Nephron (organoid): ENCODE measurements at regions not wholly inside any gene's neighbourhood (a gene's known extent, or its start where the extent isn't known, plus 50 kb on each side); places are given as distances from the start of the nearest gene placed in this dataset.

Experiments
- H3K27ac Mint-ChIP-seq, 3 experiments: 2 replicates each; pipeline ENCODE4 v1.8.0; 2020; ENCODE audit warnings: mixed read lengths in 3 of 3, mild to moderate bottlenecking in 2 of 3, moderate library complexity in 1 of 3
- H3K27me3 Mint-ChIP-seq: 2 replicates; pipeline ENCODE4 v1.8.0; 2021; ENCODE audit warnings: low read depth, mild to moderate bottlenecking, moderate library complexity, mixed read lengths
- H3K36me3 Mint-ChIP-seq: 2 replicates; pipeline ENCODE4 v1.8.0; 2020; ENCODE audit warnings: low read depth, mixed read lengths
- H3K4me1 Mint-ChIP-seq: 2 replicates; pipeline ENCODE4 v1.8.0; 2020; ENCODE audit warnings: mixed read lengths
- H3K4me3 Mint-ChIP-seq, 3 experiments: 2 replicates each; pipeline ENCODE4 v1.8.0; 2020; ENCODE audit warnings: mild to moderate bottlenecking in 3 of 3, mixed read lengths in 3 of 3, moderate library complexity in 2 of 3
- H3K9me3 Mint-ChIP-seq: 2 replicates; pipeline ENCODE4 v1.8.0; 2020; ENCODE audit warnings: mixed read lengths
- TF ChIP-seq, protein P1 (sequence below), 3 experiments: fragments of 200-600 bp; sonication (generic); IDR thresholded peaks; one replicate each; pipeline ENCODE4 v1.5.0; 2021; ENCODE audit warnings: antibody characterized with exemption in 3 of 3; ENCODE audit not compliant: unreplicated experiment in 3 of 3

DNA sequence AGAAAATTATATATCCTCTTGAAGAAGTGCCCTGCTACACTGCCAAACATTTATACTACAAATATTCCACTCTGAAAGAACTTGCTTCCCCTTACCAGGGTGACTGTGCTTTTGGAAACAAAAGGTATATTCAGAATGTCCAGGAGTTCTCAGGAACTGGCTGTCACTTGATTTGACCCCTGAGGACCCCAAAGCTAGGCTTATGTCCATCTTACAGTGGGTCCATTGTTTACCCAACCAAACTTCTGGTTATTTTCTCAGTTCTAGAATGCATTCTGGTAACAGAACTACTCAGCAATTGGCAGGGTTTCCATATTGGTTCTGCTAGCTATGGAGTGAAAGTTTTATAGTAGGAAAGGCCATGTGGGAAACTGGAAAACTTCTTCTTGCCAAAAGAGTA is 207.1 kb upstream of the KCTD3 start:
- peaks cover 5% of the 10 kb centered on the region for H3K4me1 Mint-ChIP-seq
- no peak overlapping the region for H3K27ac Mint-ChIP-seq
- H3K36me3 Mint-ChIP-seq: no peaks in the 10 kb centered on the region
- H3K9me3 Mint-ChIP-seq: peaks cover 17% of the 10 kb centered on the region
- no peaks in the 10 kb centered on the region for H3K27me3 Mint-ChIP-seq
- TF ChIP-seq, protein P1, sequence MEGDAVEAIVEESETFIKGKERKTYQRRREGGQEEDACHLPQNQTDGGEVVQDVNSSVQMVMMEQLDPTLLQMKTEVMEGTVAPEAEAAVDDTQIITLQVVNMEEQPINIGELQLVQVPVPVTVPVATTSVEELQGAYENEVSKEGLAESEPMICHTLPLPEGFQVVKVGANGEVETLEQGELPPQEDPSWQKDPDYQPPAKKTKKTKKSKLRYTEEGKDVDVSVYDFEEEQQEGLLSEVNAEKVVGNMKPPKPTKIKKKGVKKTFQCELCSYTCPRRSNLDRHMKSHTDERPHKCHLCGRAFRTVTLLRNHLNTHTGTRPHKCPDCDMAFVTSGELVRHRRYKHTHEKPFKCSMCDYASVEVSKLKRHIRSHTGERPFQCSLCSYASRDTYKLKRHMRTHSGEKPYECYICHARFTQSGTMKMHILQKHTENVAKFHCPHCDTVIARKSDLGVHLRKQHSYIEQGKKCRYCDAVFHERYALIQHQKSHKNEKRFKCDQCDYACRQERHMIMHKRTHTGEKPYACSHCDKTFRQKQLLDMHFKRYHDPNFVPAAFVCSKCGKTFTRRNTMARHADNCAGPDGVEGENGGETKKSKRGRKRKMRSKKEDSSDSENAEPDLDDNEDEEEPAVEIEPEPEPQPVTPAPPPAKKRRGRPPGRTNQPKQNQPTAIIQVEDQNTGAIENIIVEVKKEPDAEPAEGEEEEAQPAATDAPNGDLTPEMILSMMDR (IDR thresholded peaks at IDR 0.05; ENCODE audit: unreplicated experiment in 3 of 3): no peak
- H3K4me3 Mint-ChIP-seq: no peak overlapping the region

DNA sequence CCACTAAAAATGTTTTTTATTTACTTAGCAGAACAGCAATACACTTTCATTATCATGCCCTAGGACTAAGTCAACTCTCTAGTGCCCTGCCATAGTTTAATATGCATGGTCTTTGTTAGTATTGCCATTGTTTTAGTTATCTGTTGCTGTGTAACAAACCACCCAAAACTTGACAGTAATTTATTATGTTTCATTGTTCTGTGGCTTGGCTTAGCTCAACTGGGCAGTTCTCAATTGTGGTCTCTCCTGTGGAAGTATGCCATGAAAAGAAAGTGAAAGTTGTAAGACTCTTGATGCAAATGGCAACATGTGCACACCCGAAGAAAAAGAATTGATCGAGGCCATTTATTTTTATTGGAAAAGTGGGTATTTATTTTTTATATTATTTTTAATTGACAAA is 206.3 kb upstream of the KCTD3 start:
- Mint-ChIP-seq H3K27me3 (no peaks in the 10 kb centered on the region), H3K4me3 (no peak overlapping the region), H3K36me3 (no peaks in the 10 kb centered on the region), H3K4me1 (peaks cover 5% of the 10 kb centered on the region), H3K9me3 (peaks cover 17% of the 10 kb centered on the region), H3K27ac (no peak overlapping the region)
- TF ChIP-seq, protein P1 (IDR thresholded peaks at IDR 0.05; ENCODE audit: unreplicated experiment in 3 of 3): no peak

DNA sequence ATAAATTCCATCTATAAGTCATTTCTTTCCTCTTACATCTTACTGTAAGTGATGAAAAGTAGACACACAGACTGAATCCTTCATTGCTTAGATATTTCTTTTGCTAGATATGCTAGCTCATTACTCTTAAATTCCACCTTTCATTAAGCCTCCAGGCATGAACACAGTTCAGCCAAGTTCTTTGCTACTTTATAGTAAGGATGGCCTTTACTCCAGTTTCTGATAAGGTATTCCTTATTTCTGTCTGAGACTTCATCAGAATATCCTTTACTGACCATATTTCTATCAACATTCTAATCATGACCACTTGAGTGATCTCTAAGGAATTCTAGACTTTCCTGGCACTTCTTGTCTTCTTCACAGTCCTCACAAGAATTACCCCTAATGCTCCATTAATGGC is 191.7 kb upstream of the KCTD3 start:
- no peaks in the 10 kb centered on the region for H3K9me3 Mint-ChIP-seq

DNA sequence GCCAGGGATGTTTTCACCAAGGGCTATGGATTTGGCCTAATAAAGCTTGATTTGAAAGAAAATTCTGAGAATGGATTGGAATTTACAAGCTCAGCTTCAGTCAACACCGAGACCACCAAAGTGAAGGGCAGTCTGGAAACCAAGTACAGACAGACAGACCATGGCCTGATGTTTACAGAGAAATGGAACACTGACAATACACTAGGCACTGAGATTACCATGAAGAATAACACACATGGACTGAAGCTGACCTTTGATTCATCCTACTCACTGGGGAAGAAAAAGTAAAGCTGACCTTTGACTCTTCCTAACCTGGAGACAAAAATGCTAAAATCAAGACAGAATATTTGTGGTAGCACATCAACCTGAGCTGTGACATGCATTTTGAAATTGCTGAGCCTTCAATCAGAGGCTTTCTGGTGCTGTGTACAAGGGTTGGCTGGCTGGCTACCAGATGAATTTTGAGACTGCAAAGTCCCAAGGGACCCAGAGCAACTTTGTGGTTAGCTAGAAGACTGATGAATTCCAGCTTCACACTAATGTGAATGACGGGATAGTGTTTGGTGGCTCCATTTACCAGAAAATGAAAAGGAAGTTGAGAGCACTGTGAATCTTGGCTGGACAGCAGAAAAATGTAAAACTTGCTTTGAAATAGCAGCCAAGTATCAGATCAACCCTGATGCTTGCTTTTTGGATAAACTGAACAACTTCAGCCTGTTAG is 190.4 kb upstream of the KCTD3 start:
- Mint-ChIP-seq H3K4me1 (no peaks in the 10 kb centered on the region), H3K27me3 (no peaks in the 10 kb centered on the region), H3K36me3 (no peaks in the 10 kb centered on the region), H3K4me3 (no peak overlapping the region), H3K9me3 (no peaks in the 10 kb centered on the region), H3K27ac (no peak overlapping the region)
- TF ChIP-seq, protein P1 (IDR thresholded peaks at IDR 0.05; ENCODE audit: unreplicated experiment in 3 of 3): no peak

More for the DNA sequence above, 191.7 kb upstream of the KCTD3 start:
- TF ChIP-seq, protein P1 (IDR thresholded peaks at IDR 0.05; ENCODE audit: unreplicated experiment in 3 of 3): no peak
- H3K27me3 Mint-ChIP-seq: no peaks in the 10 kb centered on the region
- no peaks in the 10 kb centered on the region for H3K36me3 Mint-ChIP-seq
- H3K4me3 Mint-ChIP-seq: no peak overlapping the region
- H3K4me1 Mint-ChIP-seq: no peaks in the 10 kb centered on the region
- no peak overlapping the region for H3K27ac Mint-ChIP-seq

DNA sequence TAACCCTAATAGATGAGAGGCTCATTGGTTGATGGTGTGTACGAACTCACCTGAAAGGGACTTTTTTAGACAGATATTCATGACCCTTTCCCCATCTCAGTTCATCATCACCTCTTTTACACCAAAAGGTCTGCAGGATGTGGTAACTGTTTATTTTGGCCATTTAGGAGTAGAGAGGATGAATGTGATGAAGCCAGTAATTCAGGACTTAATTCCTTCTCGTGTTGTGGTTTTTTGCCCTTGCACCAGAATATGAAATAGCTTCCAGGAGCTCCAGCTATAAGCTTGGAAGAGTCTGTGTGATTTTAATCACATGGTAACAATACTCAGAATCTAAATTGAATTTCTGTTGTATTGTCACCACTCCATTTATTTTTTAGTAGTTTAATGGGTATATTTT is 189.4 kb upstream of the KCTD3 start:
- TF ChIP-seq, protein P1 (IDR thresholded peaks at IDR 0.05; ENCODE audit: unreplicated experiment in 3 of 3): no peak
- Mint-ChIP-seq H3K4me3 (no peak overlapping the region), H3K9me3 (no peaks in the 10 kb centered on the region), H3K27me3 (no peaks in the 10 kb centered on the region), H3K4me1 (no peaks in the 10 kb centered on the region), H3K36me3 (no peaks in the 10 kb centered on the region), H3K27ac (no peak overlapping the region)

DNA sequence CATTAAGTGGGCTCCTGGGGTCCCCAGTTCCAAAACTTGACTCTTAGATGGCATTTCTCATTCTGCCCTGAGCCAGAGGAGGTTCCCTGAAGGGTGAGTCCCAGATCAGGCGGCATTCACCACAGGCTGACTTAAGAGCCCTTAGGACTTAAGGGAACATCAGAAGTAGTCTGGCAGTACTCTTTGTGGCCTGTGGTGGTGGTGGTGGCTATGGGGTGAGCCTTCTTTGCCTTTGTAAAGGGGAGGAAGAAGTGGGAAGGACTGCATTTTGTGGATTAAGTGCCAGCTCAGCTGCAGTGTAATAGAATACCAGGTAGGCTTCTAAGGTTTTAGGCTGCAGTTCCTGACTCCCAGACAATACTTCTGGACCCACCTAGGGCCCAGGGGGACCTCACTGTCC is 186.5 kb upstream of the KCTD3 start:
- no peak overlapping the region for H3K4me3 Mint-ChIP-seq
- no peak overlapping the region for H3K27ac Mint-ChIP-seq
- no peaks in the 10 kb centered on the region for H3K4me1 Mint-ChIP-seq
- TF ChIP-seq, protein P1 (IDR thresholded peaks at IDR 0.05; ENCODE audit: unreplicated experiment in 3 of 3): no peak
- H3K27me3 Mint-ChIP-seq: no peaks in the 10 kb centered on the region
- no peaks in the 10 kb centered on the region for H3K36me3 Mint-ChIP-seq
- H3K9me3 Mint-ChIP-seq: peaks cover 2% of the 10 kb centered on the region
